Neuronal stem cell (in vitro differentiated cells): ENCODE measurements at regions not wholly inside any gene's neighbourhood (a gene's known extent, or its start where the extent isn't known, plus 50 kb on each side); places are given as distances from the start of the nearest gene placed in this dataset.

Experiments
- DNase-seq: peaks from one replicate; pipeline ENCODE4 v3.0.0-alpha.2; 2013; ENCODE audit warnings: low spot score
- H2AFZ ChIP-seq: one replicate; pipeline ENCODE4 v1.6.1; 2013; ENCODE audit warnings: mild to moderate bottlenecking, low read length, inconsistent platforms
- H2AK5ac ChIP-seq: 2 replicates; pipeline ENCODE4 v1.6.1; 2013; ENCODE audit warnings: low read depth, mild to moderate bottlenecking, inconsistent platforms, low read length, moderate library complexity, mixed read lengths
- H2BK120ac ChIP-seq: 2 replicates; pipeline ENCODE4 v1.6.1; 2013; ENCODE audit warnings: low read depth, mild to moderate bottlenecking, inconsistent platforms, low read length, moderate library complexity, mixed read lengths
- H2BK12ac ChIP-seq: one replicate; pipeline ENCODE4 v1.6.1; 2013; ENCODE audit warnings: low read length, inconsistent platforms
- H2BK15ac ChIP-seq: 2 replicates; pipeline ENCODE4 v1.6.1; 2013; ENCODE audit warnings: mild to moderate bottlenecking, low read length, inconsistent platforms, mixed read lengths
- H2BK5ac ChIP-seq: one replicate; pipeline ENCODE4 v1.6.1; 2013; ENCODE audit warnings: inconsistent platforms, mild to moderate bottlenecking, low read length, moderate library complexity
- H3K14ac ChIP-seq: one replicate; pipeline ENCODE4 v1.6.1; 2013; ENCODE audit warnings: low read length, inconsistent platforms
- H3K18ac ChIP-seq: 2 replicates; pipeline ENCODE4 v1.6.1; 2013; ENCODE audit warnings: low read length, inconsistent platforms
- H3K23ac ChIP-seq: 2 replicates; pipeline ENCODE4 v1.6.1; 2013; ENCODE audit warnings: low read depth, mild to moderate bottlenecking, mixed read lengths, low read length, inconsistent platforms; ENCODE audit not compliant: poor library complexity
- H3K27ac ChIP-seq: replicated peaks from 3 replicates; pipeline ENCODE4 v1.5.1; 2013; ENCODE audit warnings: low read length, inconsistent platforms
- H3K27me3 ChIP-seq, 3 experiments: 2 replicates each; pipeline ENCODE4 v1.6.1; 2013; ENCODE audit warnings: low read length in 3 of 3, mild to moderate bottlenecking in 2 of 3, inconsistent platforms in 1 of 3, low read depth in 1 of 3, mixed read lengths in 1 of 3, moderate library complexity in 1 of 3; ENCODE audit not compliant: control insufficient read depth in 3 of 3, insufficient read depth in 3 of 3
- H3K36me3 ChIP-seq, 2 donors: replicated peaks in 1 of 2; 2 replicates each; pipeline ENCODE4 v1.6.1; 2013; ENCODE audit warnings: low read length in 2 of 2; ENCODE audit not compliant: control insufficient read depth in 2 of 2, insufficient read depth in 2 of 2
- H3K4ac ChIP-seq: 2 replicates; pipeline ENCODE4 v1.6.1; 2013; ENCODE audit warnings: inconsistent platforms, mild to moderate bottlenecking, low read length, moderate library complexity
- H3K4me1 ChIP-seq, 2 donors: 1 replicate in 1 of 2; 2 replicates in 1 of 2; pipeline ENCODE4 v1.6.1; 2013; ENCODE audit warnings: low read length in 2 of 2, low read depth in 1 of 2; ENCODE audit not compliant: control insufficient read depth in 2 of 2, insufficient read depth in 1 of 2
- H3K4me2 ChIP-seq: one replicate; pipeline ENCODE4 v1.6.1; 2013; ENCODE audit warnings: mild to moderate bottlenecking, low read length, inconsistent platforms; ENCODE audit not compliant: insufficient read depth, poor library complexity, severe bottlenecking
- H3K4me3 ChIP-seq, 2 donors: 2 replicates each; pipeline ENCODE4 v1.5.1; 2013; ENCODE audit warnings: low read length in 2 of 2, mild to moderate bottlenecking in 2 of 2, inconsistent platforms in 1 of 2, moderate library complexity in 1 of 2
- H3K79me1 ChIP-seq: one replicate; pipeline ENCODE4 v1.6.1; 2013; ENCODE audit warnings: low read depth, mild to moderate bottlenecking, inconsistent platforms, low read length, moderate library complexity
- H3K9ac ChIP-seq: one replicate; pipeline ENCODE4 v1.6.1; 2013; ENCODE audit warnings: mild to moderate bottlenecking, low read depth, low read length, inconsistent platforms; ENCODE audit not compliant: poor library complexity
- H3K9me3 ChIP-seq, 2 donors: replicated peaks in 1 of 2; 2 replicates each; pipeline versions ENCODE3 to v1.6.1; 2013; ENCODE audit warnings: low read length in 2 of 2, mild to moderate bottlenecking in 2 of 2, inconsistent platforms in 1 of 2, low read depth in 1 of 2, mixed read lengths in 1 of 2, moderate library complexity in 1 of 2; ENCODE audit not compliant: control insufficient read depth in 2 of 2, insufficient read depth in 1 of 2
- H4K8ac ChIP-seq: one replicate; pipeline ENCODE4 v1.6.1; 2013; ENCODE audit warnings: low read depth, mild to moderate bottlenecking, inconsistent platforms, low read length, moderate library complexity
- H4K91ac ChIP-seq: one replicate; pipeline ENCODE4 v1.6.1; 2013; ENCODE audit warnings: low read length, low read depth, mild to moderate bottlenecking, inconsistent platforms; ENCODE audit not compliant: poor library complexity
- WGBS, 2 donors: extraction: QIAGEN DNeasy Blood & Tissue Kit; methylation state at CpG; one replicate each; pipeline ENCODE4 v1.1.7; 2013; ENCODE audit warnings: missing lambda C conversion rate in 2 of 2, mixed read lengths in 1 of 2; ENCODE audit not compliant: insufficient read length in 2 of 2, insufficient replicate concordance in 1 of 2; ENCODE audit errors: extremely low coverage in 2 of 2; 5-methylcytosine and 5-hydroxymethylcytosine counted together

DNA sequence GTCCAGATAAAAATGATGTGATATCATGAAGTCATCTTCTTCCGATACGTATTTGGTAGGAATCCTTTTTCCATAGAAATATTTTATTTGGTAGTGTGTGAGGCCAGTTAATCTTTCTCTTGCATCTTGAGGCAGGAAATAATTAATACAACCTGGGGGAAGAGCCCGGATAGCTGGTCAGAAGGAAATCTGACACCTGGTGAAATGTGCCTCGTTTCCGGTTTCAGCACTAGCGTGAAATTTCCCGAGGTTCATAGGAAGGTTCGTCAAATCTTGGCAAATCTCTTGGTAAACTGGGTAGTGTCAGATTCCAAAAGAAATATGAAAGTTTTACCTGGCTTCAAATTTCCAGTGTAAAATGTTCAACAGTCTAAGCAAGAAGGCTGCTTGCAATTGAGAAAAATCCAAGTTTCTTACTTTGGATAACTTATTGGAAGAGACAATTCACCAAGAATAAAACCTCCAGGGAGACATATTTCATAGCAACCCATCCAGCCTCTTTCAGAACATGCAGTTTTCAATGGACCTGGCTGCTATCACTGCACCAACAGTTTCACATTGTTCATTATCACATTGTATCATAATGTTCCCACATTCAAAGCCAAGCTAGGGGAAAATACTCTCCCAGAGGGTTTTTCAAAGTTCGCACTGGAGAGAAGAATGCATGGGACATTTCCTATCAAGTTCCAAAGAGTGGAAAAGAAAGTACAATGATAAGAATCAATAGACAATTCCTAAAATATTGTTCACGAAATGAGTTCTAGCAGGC lies 454.5 kb upstream of the CITED2 start:
- no peak overlapping the region for H3K14ac ChIP-seq
- no peaks in the 10 kb centered on the region for H3K79me1 ChIP-seq
- H2AK5ac ChIP-seq = no peak overlapping the region
- no peaks in the 10 kb centered on the region for H3K27me3 ChIP-seq
- H2BK120ac ChIP-seq = no peak overlapping the region
- no peaks in the 10 kb centered on the region for H3K9me3 ChIP-seq
- no peak overlapping the region for H3K4ac ChIP-seq
- no peak overlapping the region for H3K9ac ChIP-seq
- no peak overlapping the region for H4K91ac ChIP-seq
- H3K18ac ChIP-seq = no peak overlapping the region
- DNase-seq = no peak
- no peak overlapping the region for H3K4me2 ChIP-seq
- no peaks in the 10 kb centered on the region for H3K36me3 ChIP-seq
- WGBS, 2 donors = no CpG with 5 or more reads among the region's 10 CpGs
- no peak overlapping the region for H2BK12ac ChIP-seq
- H2BK15ac ChIP-seq = no peak overlapping the region
- no peak overlapping the region for H3K23ac ChIP-seq
- H3K4me3 ChIP-seq = no peak overlapping the region
- H2AFZ ChIP-seq = no peak overlapping the region
- H4K8ac ChIP-seq = no peak overlapping the region
- H3K27ac ChIP-seq = no peak overlapping the region
- H2BK5ac ChIP-seq = no peak overlapping the region
- peaks cover 0 to 3% of the 10 kb centered on the region in 2 donors for H3K4me1 ChIP-seq

DNA sequence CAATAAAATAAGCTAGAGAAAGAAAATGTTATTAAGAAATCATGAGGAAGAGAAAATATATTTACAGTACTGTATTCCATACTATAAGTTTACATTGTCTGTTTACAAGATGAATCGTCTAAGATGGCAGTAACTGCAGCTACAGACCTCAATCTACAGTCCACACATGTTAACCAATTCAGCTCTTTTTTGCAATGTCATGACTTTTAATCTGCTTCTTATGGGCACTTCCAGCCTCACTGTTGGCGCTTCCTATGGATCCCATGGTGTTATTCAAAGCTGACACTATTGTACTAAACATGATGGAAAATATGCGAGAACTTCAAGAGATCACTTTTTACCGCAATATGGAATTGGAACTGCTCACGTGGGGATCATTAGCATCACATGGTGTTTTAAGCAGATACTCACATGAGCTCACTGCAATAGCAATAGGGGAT lies 451.5 kb upstream of the CITED2 start:
- Histone ChIP-seq H3K9ac (no peak overlapping the region), H3K14ac (no peak overlapping the region), H3K27ac (no peak overlapping the region), H2AK5ac (no peak overlapping the region), H3K4me3 (no peak overlapping the region), H2BK5ac (no peak overlapping the region), H2BK15ac (no peak overlapping the region), H3K27me3 (no peaks in the 10 kb centered on the region), H3K36me3 (no peaks in the 10 kb centered on the region), H3K4ac (no peak overlapping the region), H3K4me2 (no peak overlapping the region), H4K8ac (no peak overlapping the region), H3K18ac (no peak overlapping the region), H2AFZ (no peak overlapping the region), H3K4me1 (no peaks in the 10 kb centered on the region), H3K23ac (no peak overlapping the region), H2BK120ac (no peak overlapping the region), H3K79me1 (no peaks in the 10 kb centered on the region), H2BK12ac (no peak overlapping the region), H3K9me3 (no peaks in the 10 kb centered on the region), H4K91ac (no peak overlapping the region)
- WGBS, 2 donors = no CpG with 5 or more reads among the region's 5 CpGs
- DNase-seq = no peak

DNA sequence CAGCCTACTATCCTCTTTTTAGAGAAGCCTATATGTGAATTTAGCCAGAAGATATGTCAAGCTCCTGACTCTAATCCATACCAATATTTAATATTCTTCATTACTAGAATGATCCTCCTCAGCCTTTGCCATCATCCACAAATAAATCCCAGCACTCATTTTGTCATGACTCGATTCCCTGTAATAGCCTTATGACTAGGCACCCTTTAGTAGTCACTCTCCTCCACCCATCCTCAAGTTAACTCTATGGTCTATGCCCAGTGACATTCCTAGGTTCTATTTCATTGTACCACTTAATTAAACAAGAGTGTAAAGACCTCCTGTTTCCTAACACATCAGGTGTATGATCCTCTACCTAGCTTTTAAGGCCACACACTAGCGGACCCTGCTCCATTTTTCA lies 450.4 kb upstream of the CITED2 start:
- H3K4me1 ChIP-seq = no peaks in the 10 kb centered on the region
- H4K8ac ChIP-seq = no peak overlapping the region
- H3K27ac ChIP-seq = no peak overlapping the region
- H2BK120ac ChIP-seq = no peak overlapping the region
- no peak overlapping the region for H3K14ac ChIP-seq
- H2BK15ac ChIP-seq = no peak overlapping the region
- no peak overlapping the region for H3K4me3 ChIP-seq
- no peaks in the 10 kb centered on the region for H3K27me3 ChIP-seq
- no peak overlapping the region for H4K91ac ChIP-seq
- H3K79me1 ChIP-seq = no peaks in the 10 kb centered on the region
- no CpG with 5 or more reads among the region's 2 CpGs for WGBS, 2 donors
- no peak overlapping the region for H3K9ac ChIP-seq
- H2BK12ac ChIP-seq = no peak overlapping the region
- no peak for DNase-seq
- H3K36me3 ChIP-seq = no peaks in the 10 kb centered on the region
- H2AK5ac ChIP-seq = no peak overlapping the region
- no peak overlapping the region for H2BK5ac ChIP-seq
- no peaks in the 10 kb centered on the region for H3K9me3 ChIP-seq
- no peak overlapping the region for H3K4me2 ChIP-seq
- no peak overlapping the region for H3K23ac ChIP-seq
- H2AFZ ChIP-seq = no peak overlapping the region
- no peak overlapping the region for H3K18ac ChIP-seq
- H3K4ac ChIP-seq = no peak overlapping the region

DNA sequence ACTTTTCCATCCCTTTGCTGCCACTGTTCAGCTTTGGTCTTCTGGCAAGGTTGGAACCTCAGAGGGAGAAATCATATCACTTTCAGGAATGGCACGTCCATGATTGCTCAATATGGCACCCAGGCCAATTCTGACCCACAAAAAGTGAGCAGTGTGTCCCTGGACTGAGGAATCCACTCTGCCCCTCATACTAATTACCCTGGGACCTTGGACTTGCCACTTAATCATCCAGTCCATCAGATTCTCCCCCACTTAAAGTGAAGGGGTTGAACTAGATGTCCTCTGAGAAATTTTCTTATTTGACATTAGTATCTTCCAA lies 449.3 kb upstream of the CITED2 start:
- no peak overlapping the region for H2BK120ac ChIP-seq
- no peak overlapping the region for H3K4me3 ChIP-seq
- no peaks in the 10 kb centered on the region for H3K36me3 ChIP-seq
- no peaks in the 10 kb centered on the region for H3K27me3 ChIP-seq
- no peak overlapping the region for H2AK5ac ChIP-seq
- no peak overlapping the region for H2BK12ac ChIP-seq
- H3K4me2 ChIP-seq = no peak overlapping the region
- H3K9ac ChIP-seq = no peak overlapping the region
- H3K9me3 ChIP-seq = no peaks in the 10 kb centered on the region
- H4K8ac ChIP-seq = no peak overlapping the region
- no CpG with 5 or more reads among the region's 1 CpG for WGBS, 2 donors
- H3K14ac ChIP-seq = no peak overlapping the region
- H4K91ac ChIP-seq = no peak overlapping the region
- no peak overlapping the region for H3K4ac ChIP-seq
- no peaks in the 10 kb centered on the region for H3K79me1 ChIP-seq
- no peak overlapping the region for H3K18ac ChIP-seq
- H2AFZ ChIP-seq = no peak overlapping the region
- H3K23ac ChIP-seq = no peak overlapping the region
- H3K4me1 ChIP-seq = no peaks in the 10 kb centered on the region
- DNase-seq = no peak
- no peak overlapping the region for H2BK15ac ChIP-seq
- no peak overlapping the region for H2BK5ac ChIP-seq
- H3K27ac ChIP-seq = no peak overlapping the region
